NCI-H748 (cell line): ENCODE measurements at regions not wholly inside any gene's neighbourhood (a gene's known extent, or its start where the extent isn't known, plus 50 kb on each side); places are given as distances from the start of the nearest gene placed in this dataset.

ENCODE experiments used
- DNase-seq: peaks from one replicate; lab custom pipeline; 2025; ENCODE audit not compliant: unreplicated experiment; lab: John Stamatoyannopoulos, UW

DNA sequence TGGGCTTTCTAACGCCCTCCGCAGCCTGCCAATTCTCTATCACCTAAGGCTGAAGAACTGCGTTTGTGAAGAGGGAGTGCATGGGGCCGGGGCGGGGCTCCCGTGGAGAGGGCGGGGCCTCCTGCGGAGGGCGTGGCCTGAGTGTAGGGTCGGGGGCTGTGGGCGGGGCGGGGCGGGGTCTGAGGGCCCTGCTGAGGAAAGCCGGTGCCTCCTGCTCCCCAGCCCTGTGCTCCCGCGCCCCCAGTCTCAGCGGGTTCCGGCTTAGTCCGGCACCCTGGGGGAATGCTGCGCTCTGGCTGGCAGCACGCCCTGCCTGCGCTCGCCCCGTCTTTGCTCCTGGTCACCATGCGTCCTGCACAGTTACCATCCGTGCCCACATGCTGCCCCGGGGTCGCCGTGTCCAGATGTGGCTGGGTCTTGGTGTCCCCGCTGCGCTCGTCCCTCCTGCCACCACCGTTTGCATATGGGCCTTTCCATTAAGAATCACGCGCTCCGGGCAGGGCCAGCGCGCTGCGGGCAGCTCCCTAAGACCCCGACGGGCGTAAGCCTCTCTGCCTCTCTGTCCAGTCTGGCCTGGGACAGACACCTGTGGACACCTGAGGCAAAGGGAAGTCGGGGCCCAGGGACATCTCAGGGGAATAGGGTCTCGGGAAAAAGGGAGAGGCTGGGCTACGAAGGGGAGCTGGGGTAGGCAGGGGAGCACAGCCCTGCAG, 144.0 kb upstream of the RET start:
- peak; percentile 15 for DNase-seq

DNA sequence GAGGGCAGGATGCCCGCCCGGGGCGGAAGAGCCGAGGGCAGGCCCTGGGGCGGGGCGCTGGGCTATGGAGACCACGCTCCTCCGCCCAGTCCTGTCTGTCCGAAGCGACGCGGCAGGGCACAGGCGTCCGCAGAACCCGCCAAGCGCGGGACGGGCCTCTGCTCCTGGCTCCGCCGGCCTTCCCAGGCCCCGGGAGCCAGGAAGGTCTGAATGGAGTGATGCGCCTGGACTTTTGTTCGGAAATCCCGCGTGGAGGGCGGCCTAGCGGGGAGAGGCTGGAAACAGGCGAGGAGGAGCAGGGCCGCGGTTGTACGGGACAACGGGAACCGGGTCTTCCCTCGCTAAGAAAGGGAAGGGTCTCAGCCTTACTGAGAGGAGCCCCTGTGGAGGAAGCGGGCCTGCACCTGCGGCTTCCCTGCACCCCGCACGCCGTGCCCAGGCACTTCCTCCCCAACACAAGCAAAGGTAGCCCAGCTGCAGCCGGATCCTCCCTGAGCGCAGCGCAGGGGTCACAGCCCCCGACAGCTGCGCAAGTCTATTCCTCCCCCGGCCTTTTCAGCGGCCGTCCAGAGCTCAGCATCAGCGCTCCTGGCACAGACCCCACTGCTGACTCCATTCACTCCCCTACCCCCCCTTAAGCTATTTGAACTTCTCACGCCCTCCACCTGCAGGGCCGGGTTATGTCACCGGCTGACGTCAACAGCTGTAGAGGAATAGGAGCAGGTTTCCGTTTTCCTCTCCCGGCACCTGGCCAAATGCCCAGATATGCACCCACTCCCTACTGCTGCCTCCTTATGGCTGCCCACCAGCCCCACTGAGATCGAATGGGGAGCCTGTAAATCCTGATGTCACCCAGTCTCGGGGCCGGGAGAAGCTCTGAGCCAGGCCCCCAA, 143.2 kb upstream of the RET start:
- peak; percentile 87 for DNase-seq

DNA sequence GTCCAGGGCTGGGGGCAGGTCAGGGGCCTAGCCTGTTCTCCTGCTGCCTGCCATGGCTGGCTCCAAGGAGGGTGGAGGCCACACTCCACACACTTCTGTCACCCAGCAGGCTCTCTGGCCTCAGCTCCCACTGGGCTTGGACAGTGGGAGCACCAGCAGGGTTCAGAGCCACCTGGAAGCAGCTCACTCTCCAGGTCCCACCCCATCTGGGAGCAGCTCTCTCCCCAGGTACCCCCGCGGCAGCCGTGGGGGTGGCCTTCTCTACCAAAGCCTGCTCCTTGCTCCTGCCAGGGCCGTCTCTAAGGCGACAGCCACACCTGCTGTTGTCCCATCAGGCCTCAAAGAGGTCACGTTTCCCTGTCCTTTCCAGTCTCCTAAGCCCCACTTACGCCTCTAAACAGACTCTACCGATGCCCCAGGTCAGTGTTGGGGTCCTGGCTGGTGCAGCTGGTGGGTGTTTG, 142.5 kb upstream of the RET start:
- DNase-seq, result peak; percentile 22

DNA sequence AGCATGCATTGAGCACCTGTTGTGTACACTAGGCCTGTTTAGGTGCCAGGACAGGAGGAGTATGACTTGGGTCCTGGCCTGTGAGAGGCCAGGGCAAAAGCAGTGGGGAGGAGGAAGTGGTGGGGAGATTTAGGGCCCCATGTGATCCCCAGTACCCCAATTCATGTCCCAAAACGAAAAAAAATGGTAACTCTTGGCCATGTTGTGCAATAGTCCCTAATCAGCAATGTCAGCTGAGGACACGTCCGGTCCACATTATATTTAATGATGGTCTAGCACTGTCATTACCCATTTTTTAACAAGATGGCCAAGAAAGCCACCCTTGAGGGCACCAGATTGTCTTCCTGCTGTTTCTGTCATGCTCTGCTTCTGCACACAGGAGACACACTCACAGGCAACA, 142.0 kb upstream of the RET start:
- no peak for DNase-seq

DNA sequence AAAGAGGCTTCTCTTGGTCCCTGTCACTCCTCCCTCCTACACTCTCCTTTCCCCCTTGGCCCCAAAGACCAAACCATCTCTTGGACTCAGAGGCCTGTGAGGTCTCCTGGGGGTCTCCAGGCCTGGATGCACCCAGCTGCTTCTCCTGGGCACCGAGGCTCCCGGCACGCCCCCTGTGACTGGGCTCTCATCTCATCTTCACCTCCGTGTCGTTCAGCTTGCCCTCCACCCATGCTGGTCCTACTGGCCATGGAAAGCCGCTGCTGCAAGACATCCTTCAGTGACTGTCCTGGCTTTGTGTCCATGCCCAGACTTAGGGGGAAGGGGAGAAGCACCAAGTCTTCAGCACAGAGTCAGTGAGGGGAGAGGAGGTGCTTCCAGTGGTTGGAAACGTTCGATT, 141.4 kb upstream of the RET start:
- no peak for DNase-seq

DNA sequence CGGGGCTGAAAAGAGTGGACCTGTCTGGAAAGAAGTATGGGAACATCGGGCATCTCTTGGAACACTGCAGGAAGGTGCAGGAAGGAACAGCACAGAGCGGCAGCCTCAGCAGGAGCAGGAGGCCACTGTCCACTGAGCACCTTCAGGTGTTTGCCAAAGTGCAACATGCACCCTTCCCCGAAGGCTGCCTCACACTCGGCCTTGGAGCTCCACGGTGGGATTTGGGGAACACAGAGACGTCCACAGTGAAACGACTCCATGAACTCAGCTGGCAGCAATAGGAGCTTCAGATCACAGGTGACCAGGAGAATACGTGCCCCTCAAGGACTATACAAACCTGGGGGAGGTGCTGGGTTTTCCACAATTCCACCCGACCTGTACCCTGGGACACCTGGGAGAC, 140.3 kb upstream of the RET start:
- DNase-seq, result no peak

DNA sequence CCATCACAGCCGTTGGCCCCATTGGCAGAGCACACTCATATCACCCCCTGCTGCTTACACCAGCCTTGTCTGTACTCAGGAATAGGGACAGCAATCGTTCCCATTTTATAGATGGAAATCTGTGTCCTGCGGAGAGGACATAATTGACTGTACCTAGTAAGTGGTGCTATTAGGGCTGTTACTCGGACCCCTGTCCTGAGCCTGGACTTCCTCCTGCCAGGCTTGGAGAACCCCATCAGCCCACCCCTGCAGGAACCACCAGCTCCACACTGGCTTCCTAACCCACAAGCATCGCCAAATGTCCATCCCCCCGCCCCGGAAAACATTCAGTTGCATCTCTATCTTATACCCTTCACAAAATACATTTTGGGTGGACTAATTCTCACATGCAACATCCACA, 139.8 kb upstream of the RET start:
- DNase-seq, result no peak

DNA sequence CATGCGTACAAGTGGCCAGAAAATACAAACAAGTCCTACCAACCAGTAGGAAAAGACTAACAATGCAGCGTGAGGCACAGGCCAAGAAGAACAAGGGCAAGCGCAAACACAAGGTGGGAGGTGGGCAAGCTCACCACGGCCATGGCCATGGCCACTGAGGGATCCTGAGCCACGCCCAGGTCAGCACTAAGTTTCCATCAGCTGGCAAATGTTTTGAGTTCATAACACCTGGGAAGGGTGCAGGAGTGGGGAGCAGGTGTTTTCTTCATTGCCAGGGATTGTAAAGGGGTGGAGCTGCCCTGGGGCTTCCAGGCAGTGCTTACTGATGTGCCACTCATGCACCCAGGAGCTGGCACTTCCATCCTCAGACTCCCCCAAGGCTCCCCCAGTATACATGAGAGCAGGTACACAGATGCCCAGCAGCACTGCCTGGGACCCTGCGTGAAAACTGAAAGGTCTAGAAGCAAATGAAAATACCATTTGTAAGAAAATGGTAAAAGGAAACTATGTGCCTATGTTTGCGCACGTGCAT, 139.2 kb upstream of the RET start:
- DNase-seq, result peak; percentile 55

DNA sequence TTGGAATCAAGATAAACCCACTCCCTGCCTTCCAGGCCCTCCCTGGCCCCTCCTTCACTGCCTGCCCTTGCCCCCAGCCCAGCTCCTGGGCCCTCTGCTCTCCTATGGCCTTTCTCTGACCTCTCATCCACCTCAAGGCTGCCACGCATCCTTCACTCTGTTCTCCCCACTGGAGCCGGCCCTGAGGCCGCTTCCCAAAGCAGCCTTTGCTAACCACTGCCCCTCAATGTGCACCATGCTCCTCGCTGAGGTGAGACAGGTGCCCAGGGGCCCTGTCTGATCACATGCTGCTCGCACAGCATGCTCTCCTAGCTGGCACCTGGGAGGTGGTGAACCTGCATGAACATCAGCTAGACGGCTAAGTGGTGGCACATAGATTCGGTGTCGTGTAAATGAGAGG, 138.5 kb upstream of the RET start:
- no peak for DNase-seq

DNA sequence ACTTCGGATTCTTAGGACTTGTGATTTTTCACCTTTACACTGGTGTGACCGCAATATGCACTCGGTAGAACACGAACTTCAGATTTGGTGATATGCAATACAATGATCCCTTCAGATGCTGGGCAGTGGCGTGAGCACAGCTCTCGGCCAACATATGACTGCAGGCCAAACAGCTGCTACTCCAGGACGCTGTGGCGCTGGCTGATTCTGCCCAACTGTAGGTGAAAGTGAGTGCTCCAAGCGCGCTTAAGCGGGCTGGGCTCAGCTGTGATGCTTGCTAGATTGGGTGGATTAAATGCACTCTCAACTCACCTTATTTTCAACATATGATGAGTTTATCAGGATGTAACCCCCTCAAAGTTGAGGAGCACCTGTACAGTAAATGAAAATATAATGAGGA, 137.6 kb upstream of the RET start:
- no peak for DNase-seq

DNA sequence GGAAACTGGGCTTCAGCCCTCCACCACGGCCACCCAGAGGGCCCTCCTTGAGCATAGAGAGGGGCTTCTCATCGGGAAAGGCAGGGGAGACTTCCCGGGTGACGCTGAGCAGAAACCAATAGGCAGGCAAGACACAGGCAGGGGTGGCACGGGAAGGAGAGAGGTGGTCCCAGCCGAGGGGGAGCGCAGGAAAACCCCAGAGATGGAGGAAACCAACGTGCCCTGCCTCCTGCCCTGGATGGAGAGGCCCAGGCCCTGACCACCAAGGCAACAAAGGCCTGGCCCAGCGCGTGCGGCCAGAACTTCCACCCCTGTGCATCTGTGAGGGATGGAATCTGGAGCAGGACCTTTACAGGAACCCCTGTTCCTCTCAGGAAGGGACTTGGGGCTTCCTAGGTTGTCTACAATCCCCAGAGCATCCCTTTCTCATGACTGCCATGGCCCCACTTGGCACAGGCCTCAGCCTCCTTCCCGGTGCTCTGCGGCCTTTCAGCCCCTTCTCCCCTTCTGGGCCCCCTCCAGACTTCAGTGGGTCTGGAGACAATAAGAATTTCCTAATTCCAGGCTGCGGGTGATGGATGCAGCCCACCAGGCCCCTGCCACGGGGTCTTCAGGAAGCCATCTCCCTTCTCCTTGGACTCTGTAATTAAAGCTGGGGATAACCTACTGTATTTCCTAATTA, 137.0 kb upstream of the RET start:
- no peak for DNase-seq

DNA sequence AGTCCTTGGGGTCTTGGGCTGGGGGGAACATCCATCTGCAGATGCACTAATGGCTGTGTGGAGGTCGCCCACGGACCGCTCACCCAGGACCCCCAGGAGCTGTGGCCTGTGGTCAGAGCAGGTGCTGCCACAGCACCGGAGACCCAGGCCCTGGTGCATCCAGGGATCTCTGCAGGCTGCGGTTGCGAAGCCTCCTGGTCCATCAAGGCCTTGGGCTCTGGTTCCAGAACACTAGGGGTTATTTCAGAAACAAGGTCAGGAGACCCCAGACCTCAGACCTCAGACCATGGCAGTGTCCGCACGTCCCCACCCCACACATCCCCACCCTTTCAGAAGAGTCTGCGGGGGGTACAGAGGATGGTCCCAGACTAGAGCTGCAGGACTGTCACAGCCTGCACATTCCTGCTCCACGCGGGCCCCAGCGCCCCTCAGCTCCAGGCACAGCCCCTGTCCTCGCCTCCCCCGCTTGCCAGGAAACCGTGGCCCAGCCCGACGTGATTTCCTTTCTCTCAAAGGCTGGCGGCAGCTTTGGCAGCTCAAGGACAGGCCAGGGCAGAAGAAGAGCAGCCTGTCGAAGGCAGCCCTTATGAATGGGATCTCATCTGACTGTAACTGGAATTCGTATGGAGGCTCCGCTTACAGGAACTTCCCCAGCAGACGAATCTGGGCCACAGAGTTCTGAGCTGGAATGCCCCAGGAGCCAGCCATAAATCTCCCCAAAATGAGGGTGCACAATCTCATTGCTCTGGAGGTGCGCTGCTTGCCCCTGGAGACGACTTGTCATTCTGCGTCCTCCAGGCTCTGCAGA, 136.2 kb upstream of the RET start:
- no peak for DNase-seq

DNA sequence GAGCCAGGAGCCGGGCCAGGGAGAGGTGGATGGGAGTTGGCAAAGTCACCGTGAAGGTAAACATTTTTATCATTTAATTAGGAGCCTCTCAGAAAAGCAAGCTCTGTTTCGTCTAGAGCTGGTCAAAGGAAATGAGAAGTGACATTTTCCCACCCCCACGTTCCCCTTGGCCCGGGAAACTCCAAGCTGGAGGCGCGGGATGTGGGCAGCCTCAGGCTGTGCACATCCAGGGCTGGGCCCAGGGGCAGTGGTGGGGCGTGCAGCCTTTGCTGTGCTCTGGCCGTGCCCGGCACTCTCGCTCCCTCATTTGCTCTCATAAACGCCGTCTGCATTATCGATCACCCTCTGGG, 135.6 kb upstream of the RET start:
- DNase-seq, result no peak

DNA sequence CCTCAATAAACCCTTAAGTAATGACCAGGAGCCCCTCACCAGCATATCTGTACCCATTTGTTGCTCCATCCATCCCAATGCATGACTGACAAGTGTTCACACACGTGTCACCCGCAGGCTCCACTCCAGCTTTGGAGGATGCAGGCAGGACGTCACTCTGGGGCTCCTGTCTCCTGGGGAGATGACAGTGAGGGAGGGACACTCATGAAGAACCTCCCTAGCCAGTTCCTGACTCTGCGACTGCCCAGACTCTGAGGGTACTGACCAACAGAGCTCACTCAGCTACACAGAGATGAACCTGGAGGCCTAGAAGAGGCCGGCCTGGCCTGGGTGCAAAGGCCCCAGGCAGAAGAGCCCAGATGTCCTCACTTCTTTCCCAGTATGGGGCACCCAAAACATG, 135.1 kb upstream of the RET start:
- DNase-seq, result no peak

DNA sequence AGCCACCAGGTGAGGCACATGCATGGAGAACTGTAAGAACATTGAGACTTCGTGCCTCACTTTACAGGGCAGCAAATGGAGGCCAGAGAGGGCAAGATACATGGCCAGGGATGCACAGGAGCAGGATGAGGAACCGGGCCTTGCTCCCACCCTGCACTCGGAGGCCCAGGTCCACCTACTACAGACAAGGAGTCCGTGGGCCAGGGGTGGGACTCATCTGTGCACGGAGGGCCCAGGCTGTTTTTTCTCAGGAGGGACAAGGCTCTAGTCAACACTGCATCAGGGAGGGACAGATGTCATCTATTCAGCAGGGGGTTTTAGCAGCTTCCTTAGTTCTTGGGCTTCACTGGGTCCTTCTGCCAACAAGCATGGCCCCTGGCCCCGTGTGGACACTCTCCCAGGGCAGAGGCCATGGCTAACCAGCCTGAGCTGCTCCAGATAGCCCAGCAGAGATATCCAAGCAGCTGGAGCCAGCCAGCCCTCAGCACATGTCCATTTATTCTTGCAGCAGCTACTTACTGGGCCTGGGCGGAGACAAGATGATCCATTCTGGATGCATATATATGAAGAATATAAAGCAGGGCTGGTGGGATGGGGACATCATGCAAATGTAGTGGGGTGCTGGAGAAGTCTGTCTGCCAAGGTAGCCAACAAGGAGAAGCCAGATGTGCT, 134.5 kb upstream of the RET start:
- no peak for DNase-seq

DNA sequence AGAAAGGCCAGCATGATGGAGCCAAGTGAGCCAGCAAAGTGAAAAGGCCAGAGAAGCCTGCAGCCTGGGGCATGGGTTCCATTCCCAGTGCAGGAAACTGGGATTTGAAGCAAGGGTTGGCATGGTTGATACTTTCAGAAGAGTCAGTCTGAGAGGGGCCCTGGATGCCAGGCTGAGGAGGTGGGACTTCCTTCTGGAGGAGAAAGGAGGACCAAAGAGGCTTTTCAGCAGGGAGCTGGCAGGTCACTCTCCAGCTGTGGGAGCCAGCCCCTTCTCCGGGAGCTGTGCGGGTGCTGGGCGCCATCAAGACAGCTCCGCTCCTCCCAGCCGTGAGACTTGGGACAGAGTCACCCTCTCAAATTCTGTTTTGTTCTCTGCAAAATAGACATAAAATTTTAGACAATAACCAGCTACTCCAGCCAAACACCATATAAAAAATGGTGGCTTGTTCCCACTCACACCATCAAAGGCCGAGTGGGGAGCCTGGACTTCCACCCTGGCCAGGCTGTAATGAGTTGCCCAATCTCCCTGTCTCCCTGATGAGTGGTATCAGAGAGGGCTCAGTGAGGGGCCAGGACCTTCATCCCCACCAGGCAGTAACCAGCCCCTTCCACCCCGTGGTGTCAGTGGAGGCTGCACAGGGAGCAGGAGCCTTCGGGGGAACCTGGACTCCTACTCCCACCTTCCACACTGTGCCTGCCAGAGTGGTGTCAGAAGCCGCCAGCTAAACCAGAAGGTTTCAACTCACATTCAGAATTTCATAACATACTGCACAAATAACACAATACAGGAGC, 133.6 kb upstream of the RET start:
- no peak for DNase-seq

DNA sequence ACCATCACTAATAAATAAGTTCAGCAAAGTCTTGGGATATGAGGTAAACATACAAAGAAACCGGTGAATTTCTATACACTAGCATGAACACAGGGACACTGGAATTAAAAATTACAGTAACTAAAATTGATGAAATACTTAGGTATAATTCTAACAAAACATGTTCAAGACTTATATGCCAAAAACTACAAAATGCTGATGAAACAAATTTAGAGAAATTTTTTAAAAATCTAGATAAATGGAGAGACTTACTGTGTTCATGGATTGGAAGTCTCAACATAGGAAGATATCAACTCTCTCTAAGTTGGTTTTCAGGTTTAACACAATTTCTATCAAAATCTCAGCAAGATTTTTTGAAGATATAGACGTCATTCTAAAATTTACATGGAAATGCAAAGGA, 128.8 kb upstream of the RET start:
- no peak for DNase-seq

DNA sequence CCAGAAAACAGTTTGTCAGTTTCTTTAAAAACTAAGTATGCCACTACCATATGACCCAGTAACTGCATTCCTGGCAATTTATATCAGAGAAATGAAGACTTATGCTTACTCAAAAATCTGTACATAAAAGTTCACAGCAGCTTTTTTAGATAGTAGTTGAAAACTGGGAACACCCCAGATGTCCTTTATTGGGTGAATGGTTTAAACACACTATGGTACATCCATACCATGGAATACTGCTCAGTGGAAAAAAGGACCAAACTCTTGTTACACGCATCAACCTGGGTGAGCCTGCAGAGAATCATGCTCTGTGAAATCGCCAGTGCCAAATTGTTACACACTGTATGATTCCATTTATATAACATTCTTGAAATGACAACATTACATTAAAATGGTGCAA, 127.6 kb upstream of the RET start:
- no peak for DNase-seq

DNA sequence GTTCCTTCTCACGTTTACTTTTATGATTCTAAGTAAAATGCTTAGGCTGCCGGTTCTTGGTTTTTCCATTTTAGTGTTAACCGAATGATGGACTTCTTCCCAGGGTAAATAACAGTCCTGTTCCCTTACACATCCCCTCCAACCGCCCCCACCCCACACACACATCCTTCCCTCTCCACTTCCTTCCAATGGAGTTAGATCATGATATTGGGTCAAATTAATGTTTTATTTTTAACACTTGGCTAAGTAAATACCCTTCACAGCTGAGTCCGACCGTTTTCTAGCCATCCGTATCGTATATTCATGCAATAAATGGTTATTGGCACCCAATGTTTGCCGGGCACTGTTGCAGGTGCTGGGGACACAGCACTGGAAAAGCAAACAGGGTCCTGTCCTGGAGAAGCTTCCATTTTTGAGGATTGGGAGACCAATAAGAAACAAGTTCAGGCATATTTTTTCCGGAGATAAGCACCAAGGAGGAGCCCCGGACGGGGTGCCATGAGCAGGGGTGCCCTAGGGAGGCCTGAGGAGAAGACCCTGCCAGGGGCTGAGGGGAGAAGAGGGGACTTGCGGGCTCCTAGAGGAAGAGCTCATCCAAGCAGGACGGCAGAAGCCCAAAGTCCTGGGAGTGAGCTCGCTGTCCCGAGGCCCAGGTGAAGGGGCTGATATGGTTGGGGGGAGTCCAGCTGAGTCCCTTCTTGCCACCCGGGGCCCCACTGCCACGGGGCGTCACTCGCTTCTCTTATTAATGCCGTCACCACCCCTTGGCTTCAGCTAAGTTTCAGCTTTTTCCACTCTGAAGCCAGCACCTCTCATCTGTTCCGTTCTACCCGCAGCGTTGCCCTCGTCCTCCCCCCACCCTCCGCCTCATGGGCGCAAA, 126.0 kb upstream of the RET start:
- no peak for DNase-seq
